Ascending aorta (tissue), 2 donors: ENCODE measurements at regions not wholly inside any gene's neighbourhood (a gene's known extent, or its start where the extent isn't known, plus 50 kb on each side); places are given as distances from the start of the nearest gene placed in this dataset.

ENCODE experiments used
- DNase-seq, 2 donors: peaks; one replicate each; pipeline ENCODE4 v3.0.0-alpha.2; 2019; ENCODE audit warnings: low spot score in 2 of 2
- H3K27ac ChIP-seq, 2 donors: fragments of 200-600 bp; sonication (generic); one replicate each; pipeline ENCODE4 v1.5.1; 2016 to 2017; ENCODE audit warnings: mild to moderate bottlenecking in 1 of 2
- H3K27me3 ChIP-seq: fragments of 200-600 bp; sonication (generic); one replicate; pipeline ENCODE4 v1.5.1; 2017
- H3K36me3 ChIP-seq, 2 donors: fragments of 200-600 bp; sonication (generic); one replicate each; pipeline ENCODE4 v1.5.1; 2016
- H3K4me1 ChIP-seq, 2 donors: fragments of 200-600 bp; sonication (generic); one replicate each; pipeline ENCODE4 v1.5.1; 2016 to 2017; ENCODE audit warnings: mild to moderate bottlenecking in 1 of 2
- H3K4me3 ChIP-seq, 2 donors: fragments of 200-600 bp; sonication (generic); one replicate each; pipeline ENCODE4 v1.5.1; 2016 to 2017; ENCODE audit warnings: mild to moderate bottlenecking in 1 of 2
- H3K9me3 ChIP-seq, 2 donors: fragments of 200-600 bp; sonication (generic); one replicate each; pipeline ENCODE4 v1.5.1; 2016
- CTCF ChIP-seq, 3 experiments: fragments of 200-600 bp in 2 of 3; fragments of 450-650 bp in 1 of 3; sonication (generic) in 2 of 3; IDR thresholded peaks; one replicate each; pipeline ENCODE4 v1.5.1; 2016 to 2019; ENCODE audit warnings: antibody characterized with exemption in 3 of 3, mild to moderate bottlenecking in 1 of 3, moderate library complexity in 1 of 3
- intact Hi-C: fragments of 100-400 bp; cut with DNase I; formaldehyde crosslinking; loops from one replicate; pipeline ENCODE4 v1.15.1; 2023

DNA sequence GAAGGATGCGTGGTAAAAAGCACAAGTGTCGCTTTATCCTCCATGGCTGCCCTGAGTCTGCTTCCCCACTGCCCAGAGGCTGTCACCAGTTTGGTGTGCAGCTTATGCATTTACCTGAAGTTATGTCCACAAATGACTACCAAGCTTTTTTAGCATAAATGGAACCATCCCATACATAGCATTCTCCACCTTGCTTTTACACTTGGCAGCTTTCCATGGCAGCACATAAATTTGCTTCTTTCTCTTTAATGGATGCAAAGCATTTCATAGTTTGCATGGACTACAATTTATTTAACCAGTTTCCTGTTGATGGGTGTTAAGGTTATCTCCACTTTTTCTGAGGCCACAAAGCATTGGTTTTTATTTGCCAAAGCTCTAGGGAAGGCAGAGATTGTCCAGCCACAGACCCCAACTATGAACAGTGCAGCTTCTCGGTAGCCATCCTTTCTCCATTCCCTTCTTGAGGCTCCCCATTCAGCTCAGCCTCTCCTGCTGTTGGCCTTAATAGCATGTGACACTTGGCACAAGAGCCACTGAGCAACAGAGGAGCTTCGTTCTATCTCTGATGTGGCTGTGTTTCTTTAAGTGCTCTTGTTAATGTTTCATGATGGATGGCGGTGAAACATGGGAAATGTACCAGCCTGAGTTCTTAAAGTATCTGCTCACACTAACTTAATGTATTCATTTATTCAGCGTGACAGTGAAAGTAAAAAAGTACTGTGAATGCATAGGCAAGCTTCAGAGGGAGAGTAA is 59.8 kb upstream of the NAV2 start:
- H3K9me3 ChIP-seq: no peaks in the 10 kb centered on the region

GRCh38 chr11:19651653-19652052 is 61.0 kb upstream of the NAV2 start:
- H3K9me3 ChIP-seq: no peaks in the 10 kb centered on the region
- no peaks in the 10 kb centered on the region for H3K36me3 ChIP-seq
- no peak overlapping the region for H3K4me3 ChIP-seq
- TF ChIP-seq CTCF (IDR thresholded peaks at IDR 0.05): no peak
- peaks cover 0 to 4% of the 10 kb centered on the region in 2 donors for H3K4me1 ChIP-seq
- H3K27ac ChIP-seq: no peak overlapping the region
- H3K27me3 ChIP-seq: no peaks in the 10 kb centered on the region
- no peak for DNase-seq
- intact Hi-C loops: no loop called here

More for the DNA sequence above, 59.8 kb upstream of the NAV2 start:
- H3K4me1 ChIP-seq: peaks cover 0 to 4% of the 10 kb centered on the region in 2 donors
- intact Hi-C loops: no loop called here
- no peak overlapping the region for H3K4me3 ChIP-seq
- H3K27ac ChIP-seq: no peak overlapping the region
- H3K36me3 ChIP-seq: no peaks in the 10 kb centered on the region
- no peak for TF ChIP-seq CTCF (IDR thresholded peaks at IDR 0.05)
- H3K27me3 ChIP-seq: no peaks in the 10 kb centered on the region
- DNase-seq: no peak

DNA sequence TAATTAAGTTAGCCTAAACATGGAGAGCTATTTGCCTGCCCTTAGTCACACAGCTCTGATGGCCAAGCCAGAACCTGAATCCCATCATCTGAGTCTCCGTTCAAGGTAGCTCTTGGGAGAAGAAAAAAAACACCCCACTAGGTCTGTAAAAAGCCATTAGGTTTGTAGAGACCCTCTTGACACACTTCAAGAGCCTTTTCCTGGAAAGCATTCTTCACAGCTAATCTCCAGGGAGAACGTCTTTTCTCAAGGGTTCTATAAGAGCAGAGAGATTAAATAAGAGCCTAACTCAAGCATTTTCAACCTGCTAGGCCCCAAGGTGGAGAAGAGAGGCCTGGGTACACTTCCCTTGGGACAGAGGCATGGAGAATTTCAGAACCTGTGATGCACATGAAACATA is 61.6 kb upstream of the NAV2 start:
- Histone ChIP-seq H3K9me3 (no peaks in the 10 kb centered on the region), H3K27ac (no peak overlapping the region), H3K27me3 (no peaks in the 10 kb centered on the region), H3K4me3 (no peak overlapping the region), H3K36me3 (no peaks in the 10 kb centered on the region), H3K4me1 (peaks cover 0 to 4% of the 10 kb centered on the region in 2 donors)
- DNase-seq: no peak
- TF ChIP-seq CTCF (IDR thresholded peaks at IDR 0.05): no peak
- intact Hi-C loops: no loop called here

GRCh38 chr11:19650467-19650866 is 62.2 kb upstream of the NAV2 start:
- no peak for TF ChIP-seq CTCF (IDR thresholded peaks at IDR 0.05)
- intact Hi-C loops: no loop called here
- Histone ChIP-seq H3K27ac (no peak overlapping the region), H3K36me3 (no peaks in the 10 kb centered on the region), H3K9me3 (no peaks in the 10 kb centered on the region), H3K4me3 (no peak overlapping the region), H3K4me1 (peaks cover 0 to 4% of the 10 kb centered on the region in 2 donors), H3K27me3 (no peaks in the 10 kb centered on the region)
- no peak for DNase-seq

DNA sequence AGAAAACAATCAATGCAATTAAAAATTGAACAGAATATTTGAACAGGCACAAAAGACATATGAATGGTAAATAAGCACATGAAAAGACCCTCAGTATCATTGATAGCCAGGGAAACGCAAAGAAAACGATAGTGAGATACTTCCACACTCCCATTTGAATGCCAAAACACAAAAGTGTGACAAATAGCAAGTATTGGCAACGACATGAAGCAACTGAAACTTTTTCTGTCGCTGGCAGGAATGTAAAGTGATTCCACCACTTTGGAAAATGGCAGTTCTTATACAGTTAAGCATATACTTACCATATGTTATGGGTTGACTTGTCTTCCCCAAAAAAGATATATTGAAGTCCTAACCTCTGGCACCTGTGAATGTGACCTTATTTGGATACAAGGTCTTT is 62.9 kb upstream of the NAV2 start:
- Histone ChIP-seq H3K27me3 (no peaks in the 10 kb centered on the region), H3K9me3 (no peaks in the 10 kb centered on the region), H3K36me3 (no peaks in the 10 kb centered on the region), H3K4me3 (no peak overlapping the region), H3K4me1 (peaks cover 0 to 4% of the 10 kb centered on the region in 2 donors), H3K27ac (no peak overlapping the region)
- intact Hi-C loops: no loop called here
- no peak for TF ChIP-seq CTCF (IDR thresholded peaks at IDR 0.05)
- DNase-seq: no peak
